GM23338 (cell line): ENCODE measurements at regions not wholly inside any gene's neighbourhood (a gene's known extent, or its start where the extent isn't known, plus 50 kb on each side); places are given as distances from the start of the nearest gene placed in this dataset.

Experiments used
- CREB1 ChIP-seq: fragments of 250-450 bp; sonication (Bioruptor Pico); IDR thresholded peaks from 2 replicates; pipeline ENCODE4 v1.5.0; 2020; ENCODE audit warnings: low read depth, mild to moderate bottlenecking, moderate library complexity
- EZH2 ChIP-seq: fragments of 200-600 bp; sonication (generic); IDR thresholded peaks from one replicate; pipeline ENCODE4 v1.8.0; 2017; ENCODE audit warnings: antibody characterized with exemption, mild to moderate bottlenecking, low read depth; ENCODE audit not compliant: unreplicated experiment
- EZH2phosphoT487 ChIP-seq: fragments of 200-600 bp; sonication (generic); IDR thresholded peaks from one replicate; pipeline ENCODE4 v1.8.1; 2018; ENCODE audit warnings: antibody characterized with exemption; ENCODE audit not compliant: unreplicated experiment
- JUNB ChIP-seq: IDR thresholded peaks from one replicate; pipeline ENCODE4 v1.6.1; 2016; ENCODE audit warnings: antibody characterized with exemption; ENCODE audit not compliant: unreplicated experiment
- NANOG ChIP-seq: IDR thresholded peaks from 2 replicates; pipeline ENCODE4 v1.6.1; 2016; ENCODE audit warnings: antibody characterized with exemption, borderline replicate concordance
- POLR2AphosphoS5 ChIP-seq: IDR thresholded peaks from 2 replicates; pipeline ENCODE4 v1.6.1; 2016; ENCODE audit warnings: antibody characterized with exemption, low read depth
- STAT1 ChIP-seq: IDR thresholded peaks from one replicate; pipeline ENCODE4 v1.6.1; 2016; ENCODE audit warnings: antibody characterized with exemption; ENCODE audit not compliant: unreplicated experiment
- ZNF114 ChIP-seq: fragments of 250-450 bp; sonication (Bioruptor Pico); IDR thresholded peaks from 2 replicates; pipeline ENCODE4 v1.5.0; 2020; ENCODE audit warnings: mild to moderate bottlenecking, moderate library complexity
- ZNF331 ChIP-seq: fragments of 250-450 bp; sonication (Bioruptor Pico); IDR thresholded peaks from 2 replicates; pipeline ENCODE4 v1.5.0; 2020; ENCODE audit warnings: low read depth, mild to moderate bottlenecking, moderate library complexity
- TF ChIP-seq, protein P1 (sequence below): IDR thresholded peaks from one replicate; pipeline ENCODE4 v1.6.1; 2018; ENCODE audit warnings: antibody characterized with exemption; ENCODE audit not compliant: unreplicated experiment
- TF ChIP-seq, protein P2 (sequence below), 2 experiments: fragments of 200-600 bp in 1 of 2; sonication (generic) in 1 of 2; conservative IDR thresholded peaks; 2 replicates each; pipeline versions ENCODE4 v1.5.1 to v1.6.1; 2016 to 2017; ENCODE audit warnings: antibody characterized with exemption in 2 of 2, low read depth in 2 of 2, mild to moderate bottlenecking in 2 of 2, moderate library complexity in 1 of 2
- TF ChIP-seq, protein P3 (sequence below): IDR thresholded peaks from 2 replicates; pipeline ENCODE4 v1.6.1; 2016; ENCODE audit warnings: antibody characterized with exemption

DNA sequence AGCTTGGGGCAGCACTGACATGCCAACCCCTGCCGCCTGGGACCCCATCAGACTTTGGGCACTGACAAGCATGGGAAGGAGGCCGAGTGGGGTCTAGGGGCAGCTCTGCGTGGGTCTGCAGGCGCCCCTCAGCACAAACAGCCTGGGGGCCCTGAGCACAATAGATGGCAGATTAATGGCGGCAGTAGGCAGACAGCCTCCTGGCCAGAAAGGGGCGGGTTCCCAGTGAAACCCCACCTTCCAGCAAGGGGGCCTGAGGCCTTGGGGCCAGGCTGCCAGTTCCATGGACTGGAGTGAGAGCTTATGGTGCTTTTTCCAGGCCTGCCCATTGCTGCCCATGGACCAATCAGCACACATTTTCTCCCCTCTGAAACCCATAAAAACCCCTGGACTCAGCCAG lies 2031.2 kb downstream of the EFNA5 start:
- no peak for TF ChIP-seq EZH2
- TF ChIP-seq, protein P1, sequence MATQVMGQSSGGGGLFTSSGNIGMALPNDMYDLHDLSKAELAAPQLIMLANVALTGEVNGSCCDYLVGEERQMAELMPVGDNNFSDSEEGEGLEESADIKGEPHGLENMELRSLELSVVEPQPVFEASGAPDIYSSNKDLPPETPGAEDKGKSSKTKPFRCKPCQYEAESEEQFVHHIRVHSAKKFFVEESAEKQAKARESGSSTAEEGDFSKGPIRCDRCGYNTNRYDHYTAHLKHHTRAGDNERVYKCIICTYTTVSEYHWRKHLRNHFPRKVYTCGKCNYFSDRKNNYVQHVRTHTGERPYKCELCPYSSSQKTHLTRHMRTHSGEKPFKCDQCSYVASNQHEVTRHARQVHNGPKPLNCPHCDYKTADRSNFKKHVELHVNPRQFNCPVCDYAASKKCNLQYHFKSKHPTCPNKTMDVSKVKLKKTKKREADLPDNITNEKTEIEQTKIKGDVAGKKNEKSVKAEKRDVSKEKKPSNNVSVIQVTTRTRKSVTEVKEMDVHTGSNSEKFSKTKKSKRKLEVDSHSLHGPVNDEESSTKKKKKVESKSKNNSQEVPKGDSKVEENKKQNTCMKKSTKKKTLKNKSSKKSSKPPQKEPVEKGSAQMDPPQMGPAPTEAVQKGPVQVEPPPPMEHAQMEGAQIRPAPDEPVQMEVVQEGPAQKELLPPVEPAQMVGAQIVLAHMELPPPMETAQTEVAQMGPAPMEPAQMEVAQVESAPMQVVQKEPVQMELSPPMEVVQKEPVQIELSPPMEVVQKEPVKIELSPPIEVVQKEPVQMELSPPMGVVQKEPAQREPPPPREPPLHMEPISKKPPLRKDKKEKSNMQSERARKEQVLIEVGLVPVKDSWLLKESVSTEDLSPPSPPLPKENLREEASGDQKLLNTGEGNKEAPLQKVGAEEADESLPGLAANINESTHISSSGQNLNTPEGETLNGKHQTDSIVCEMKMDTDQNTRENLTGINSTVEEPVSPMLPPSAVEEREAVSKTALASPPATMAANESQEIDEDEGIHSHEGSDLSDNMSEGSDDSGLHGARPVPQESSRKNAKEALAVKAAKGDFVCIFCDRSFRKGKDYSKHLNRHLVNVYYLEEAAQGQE, result no peak
- no peak for TF ChIP-seq POLR2AphosphoS5
- TF ChIP-seq, protein P2, sequence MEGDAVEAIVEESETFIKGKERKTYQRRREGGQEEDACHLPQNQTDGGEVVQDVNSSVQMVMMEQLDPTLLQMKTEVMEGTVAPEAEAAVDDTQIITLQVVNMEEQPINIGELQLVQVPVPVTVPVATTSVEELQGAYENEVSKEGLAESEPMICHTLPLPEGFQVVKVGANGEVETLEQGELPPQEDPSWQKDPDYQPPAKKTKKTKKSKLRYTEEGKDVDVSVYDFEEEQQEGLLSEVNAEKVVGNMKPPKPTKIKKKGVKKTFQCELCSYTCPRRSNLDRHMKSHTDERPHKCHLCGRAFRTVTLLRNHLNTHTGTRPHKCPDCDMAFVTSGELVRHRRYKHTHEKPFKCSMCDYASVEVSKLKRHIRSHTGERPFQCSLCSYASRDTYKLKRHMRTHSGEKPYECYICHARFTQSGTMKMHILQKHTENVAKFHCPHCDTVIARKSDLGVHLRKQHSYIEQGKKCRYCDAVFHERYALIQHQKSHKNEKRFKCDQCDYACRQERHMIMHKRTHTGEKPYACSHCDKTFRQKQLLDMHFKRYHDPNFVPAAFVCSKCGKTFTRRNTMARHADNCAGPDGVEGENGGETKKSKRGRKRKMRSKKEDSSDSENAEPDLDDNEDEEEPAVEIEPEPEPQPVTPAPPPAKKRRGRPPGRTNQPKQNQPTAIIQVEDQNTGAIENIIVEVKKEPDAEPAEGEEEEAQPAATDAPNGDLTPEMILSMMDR (conservative IDR thresholded peaks at IDR 0.05; ENCODE audit: low read depth in 2 of 2), result no peak
- no peak for TF ChIP-seq STAT1
- no peak for TF ChIP-seq NANOG
- no peak for TF ChIP-seq JUNB
- no peak for TF ChIP-seq EZH2phosphoT487
- TF ChIP-seq, protein P3, sequence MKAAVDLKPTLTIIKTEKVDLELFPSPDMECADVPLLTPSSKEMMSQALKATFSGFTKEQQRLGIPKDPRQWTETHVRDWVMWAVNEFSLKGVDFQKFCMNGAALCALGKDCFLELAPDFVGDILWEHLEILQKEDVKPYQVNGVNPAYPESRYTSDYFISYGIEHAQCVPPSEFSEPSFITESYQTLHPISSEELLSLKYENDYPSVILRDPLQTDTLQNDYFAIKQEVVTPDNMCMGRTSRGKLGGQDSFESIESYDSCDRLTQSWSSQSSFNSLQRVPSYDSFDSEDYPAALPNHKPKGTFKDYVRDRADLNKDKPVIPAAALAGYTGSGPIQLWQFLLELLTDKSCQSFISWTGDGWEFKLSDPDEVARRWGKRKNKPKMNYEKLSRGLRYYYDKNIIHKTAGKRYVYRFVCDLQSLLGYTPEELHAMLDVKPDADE, result no peak
- no peak for TF ChIP-seq ZNF114 (CRISPR knock-in tag)
- no peak for TF ChIP-seq CREB1 (CRISPR knock-in tag)
- no peak for TF ChIP-seq ZNF331
